ENCODE measurements at regions not wholly inside any gene's neighbourhood (a gene's known extent, or its start where the extent isn't known, plus 50 kb on each side); places are given as distances from the start of the nearest gene placed in this dataset.

GRCh38 chr15:77825546-77825945 is 192.8 kb upstream of the LINGO1 start:
- H3K9ac ChIP-seq (replicated peaks in 1 of 4; ENCODE audit: extremely low read depth in 1 of 4, low read depth in 3 of 4, low read length in 3 of 4), result no peak overlapping the region
- ChIA-PET CTCF (ENCODE audit: partially characterized antibody) (interaction anchor here (0.6 to 1.8 kb wide), 7 partner anchors 27 to 1359 kb away, joined by 3 to 5 read pairs (median 3); no protein-coding TSS in a partner anchor), POLR2A (ENCODE audit: partially characterized antibody) (no interaction called here)
- H4K5ac ChIP-seq (ENCODE audit: insufficient read length, low read depth, low read length), result no peak overlapping the region
- H2BK20ac ChIP-seq (ENCODE audit: low read length), result no peak overlapping the region
- H3K79me2 ChIP-seq (ENCODE audit: control insufficient read depth in 1 of 2, insufficient read depth in 2 of 2, low read length in 2 of 2), result no peaks in the 10 kb centered on the region
- H3K27ac ChIP-seq (ENCODE audit: low read depth, low read length), result no peak overlapping the region
- peak overlapping the region; percentile 43; the same call in 1 of the 2 replicates for H4K8ac ChIP-seq (ENCODE audit: extremely low read depth, insufficient read depth, low read length)
- FAIRE-seq (no peak), DNase-seq (ENCODE audit: low read depth in 1 of 2, low spot score in 2 of 2) (no peak)
- H3K14ac ChIP-seq (ENCODE audit: insufficient read length), result no peak overlapping the region
- H2BK5ac ChIP-seq (ENCODE audit: low read depth, low read length), result 0 out of 2 replicates have a peak overlapping the region, but pooled peaks have one; percentile 16
- peak overlapping the region; percentile 47 for H3K4ac ChIP-seq (replicated peaks; ENCODE audit: insufficient read length, low read depth, low read length)
- peak overlapping the region; percentile 7 for H4K91ac ChIP-seq (replicated peaks; ENCODE audit: insufficient read length, low read length)
- H3K36me3 ChIP-seq (ENCODE audit: control insufficient read depth in 2 of 4, insufficient read depth in 4 of 4, low read length in 3 of 4), result no peaks in the 10 kb centered on the region
- H3K79me1 ChIP-seq (ENCODE audit: low read depth, low read length), result no peaks in the 10 kb centered on the region
- no peaks in the 10 kb centered on the region; the same call in 1 of the 2 replicates for H3K23me2 ChIP-seq (ENCODE audit: low read depth, low read length)
- no peak overlapping the region for H3K4me3 ChIP-seq (ENCODE audit: extremely low read depth in 1 of 4, insufficient read depth in 2 of 4, low read depth in 3 of 4, low read length in 4 of 4)
- 90% methylated on average over 7 of the region's 7 CpGs; no CpG with 5 or more reads in 1 of the 2 experiments for WGBS, 2 experiments (ENCODE audit: extremely low coverage in 1 of 2, insufficient coverage in 1 of 2, insufficient read length in 1 of 2, insufficient replicate concordance in 2 of 2, low coverage in 1 of 2, low lambda C conversion rate in 2 of 2, missing lambda C conversion rate in 1 of 2)
- peaks cover 0 to 9% (median 2%) of the 10 kb centered on the region in 4 experiments; a peak in 5 of 7 replicates for H3K4me1 ChIP-seq (replicated peaks in 1 of 4; ENCODE audit: control insufficient read depth in 3 of 4, insufficient read depth in 4 of 4, low read length in 3 of 4)
- H2AK5ac ChIP-seq (ENCODE audit: low read depth, low read length), result no peak overlapping the region
- H3K23ac ChIP-seq (ENCODE audit: insufficient read length), result no peak overlapping the region
- no peaks in the 10 kb centered on the region for H3K9me3 ChIP-seq (ENCODE audit: insufficient read depth in 2 of 2, low read depth in 1 of 2, low read length in 1 of 2)
- H2BK12ac ChIP-seq (ENCODE audit: low read depth, low read length), result peak overlapping the region; percentile 75; the same call in 1 of the 2 replicates
- peak overlapping the region; percentile 60; the same call in 1 of the 2 replicates for H3K18ac ChIP-seq (ENCODE audit: extremely low read depth, low read length)
- peaks cover 4 to 12% (median 9%) of the 10 kb centered on the region in 4 experiments for H3K27me3 ChIP-seq (replicated peaks in 1 of 4; ENCODE audit: control insufficient read depth in 3 of 4, extremely low read depth in 1 of 4, insufficient read depth in 3 of 4, low read length in 3 of 4)
- H2AFZ ChIP-seq (ENCODE audit: low read length), result no peak overlapping the region
- H3K56ac ChIP-seq (replicated peaks; ENCODE audit: insufficient read length, low read depth, low read length), result no peak overlapping the region
- no peak overlapping the region for H2BK120ac ChIP-seq (replicated peaks; ENCODE audit: low read depth, low read length)
- H3K4me2 ChIP-seq (ENCODE audit: insufficient read depth in 1 of 2, low read depth in 2 of 2, low read length in 2 of 2), result no peak overlapping the region
- H2BK15ac ChIP-seq (ENCODE audit: low read length), result no peak overlapping the region
- TF ChIP-seq RBBP5 (IDR thresholded peaks at IDR 0.05; ENCODE audit: borderline replicate concordance, low read depth, low read length), result no peak
- TF ChIP-seq TBP (IDR thresholded peaks at IDR 0.05; ENCODE audit: low read depth, low read length), result no peak
- TF ChIP-seq EP300 (IDR thresholded peaks at IDR 0.05; ENCODE audit: borderline replicate concordance in 1 of 2, low read depth in 2 of 2, low read length in 2 of 2), result no peak
- no peaks in the 10 kb centered on the region for H4K20me1 ChIP-seq (replicated peaks in 1 of 2; ENCODE audit: control insufficient read depth in 1 of 2, insufficient read depth in 2 of 2, low read length in 2 of 2)

All from H1 (cell line).